ENCODE measurements at regions not wholly inside any gene's neighbourhood (a gene's known extent, or its start where the extent isn't known, plus 50 kb on each side); places are given as distances from the start of the nearest gene placed in this dataset.

DNA sequence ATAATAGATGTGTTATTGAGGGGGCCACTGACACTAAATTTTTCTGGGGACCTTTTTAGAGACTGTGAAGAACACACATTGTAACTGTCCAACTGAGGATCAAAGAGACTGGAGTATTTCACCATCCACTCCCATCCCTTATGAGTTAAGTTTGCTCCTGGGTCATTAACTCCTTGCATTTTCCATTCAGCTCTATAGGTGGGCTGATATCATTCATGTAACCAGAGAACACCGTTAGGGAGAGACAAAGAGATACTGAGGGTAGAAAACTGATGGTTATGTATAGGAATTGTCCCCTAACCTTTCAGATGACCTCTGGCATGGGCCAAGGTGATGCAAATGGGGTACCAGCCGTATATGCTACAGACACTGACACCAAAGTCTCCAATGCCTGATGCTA, 142.4 kb upstream of the TLR4 start:
- intact Hi-C loops (cut with micrococcal nuclease): no loop called here
- TF ChIP-seq, protein P1, sequence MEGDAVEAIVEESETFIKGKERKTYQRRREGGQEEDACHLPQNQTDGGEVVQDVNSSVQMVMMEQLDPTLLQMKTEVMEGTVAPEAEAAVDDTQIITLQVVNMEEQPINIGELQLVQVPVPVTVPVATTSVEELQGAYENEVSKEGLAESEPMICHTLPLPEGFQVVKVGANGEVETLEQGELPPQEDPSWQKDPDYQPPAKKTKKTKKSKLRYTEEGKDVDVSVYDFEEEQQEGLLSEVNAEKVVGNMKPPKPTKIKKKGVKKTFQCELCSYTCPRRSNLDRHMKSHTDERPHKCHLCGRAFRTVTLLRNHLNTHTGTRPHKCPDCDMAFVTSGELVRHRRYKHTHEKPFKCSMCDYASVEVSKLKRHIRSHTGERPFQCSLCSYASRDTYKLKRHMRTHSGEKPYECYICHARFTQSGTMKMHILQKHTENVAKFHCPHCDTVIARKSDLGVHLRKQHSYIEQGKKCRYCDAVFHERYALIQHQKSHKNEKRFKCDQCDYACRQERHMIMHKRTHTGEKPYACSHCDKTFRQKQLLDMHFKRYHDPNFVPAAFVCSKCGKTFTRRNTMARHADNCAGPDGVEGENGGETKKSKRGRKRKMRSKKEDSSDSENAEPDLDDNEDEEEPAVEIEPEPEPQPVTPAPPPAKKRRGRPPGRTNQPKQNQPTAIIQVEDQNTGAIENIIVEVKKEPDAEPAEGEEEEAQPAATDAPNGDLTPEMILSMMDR (IDR thresholded peaks at IDR 0.05; ENCODE audit: borderline replicate concordance): no peak

DNA sequence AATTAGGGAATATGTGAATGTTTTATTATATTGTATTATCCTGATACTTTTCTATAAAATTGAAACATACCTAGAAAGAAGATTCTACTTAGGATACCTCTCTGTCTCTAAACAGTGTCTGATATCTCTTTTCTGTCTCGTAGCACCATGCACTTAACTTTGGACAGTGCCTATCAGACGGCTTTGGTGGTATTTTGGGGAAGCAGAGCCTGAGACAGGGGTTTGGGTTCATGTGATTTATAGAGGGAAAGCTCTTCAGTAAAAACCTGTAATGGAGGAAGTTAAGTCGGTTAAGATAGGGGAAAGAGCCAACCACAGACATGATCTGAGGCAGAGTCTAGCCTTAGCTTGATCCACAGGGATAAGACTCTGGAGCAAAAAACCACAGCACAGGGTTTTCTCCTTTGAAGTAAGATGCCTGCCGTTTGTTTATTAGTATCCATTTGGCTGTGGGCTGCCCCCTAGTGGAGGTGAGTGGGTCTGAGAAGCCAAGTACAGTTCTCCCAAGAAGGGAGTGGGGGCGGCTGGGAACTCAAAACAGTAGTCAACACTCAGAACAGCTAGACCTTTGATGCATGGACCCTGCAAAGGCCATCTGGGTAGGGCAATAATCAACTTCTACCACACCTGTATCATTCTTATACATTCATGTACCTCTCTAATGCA, 141.2 kb upstream of the ASTN2 start:
- Histone ChIP-seq H3K27me3 (ENCODE audit: low read depth) (peaks cover 16% of the 10 kb centered on the region), H3K27ac (replicated peaks) (no peak overlapping the region), H3K9me3 (replicated peaks) (peaks cover 7% of the 10 kb centered on the region), H3K36me3 (no peaks in the 10 kb centered on the region), H3K4me1 (no peaks in the 10 kb centered on the region), H3K4me3 (no peak overlapping the region)
- intact Hi-C loops (cut with micrococcal nuclease): no loop called here
- DNase-seq: peak; percentile 22
- TF ChIP-seq, protein P1 (IDR thresholded peaks at IDR 0.05; ENCODE audit: borderline replicate concordance): peak; percentile 58

More for the DNA sequence above, 142.4 kb upstream of the TLR4 start:
- Histone ChIP-seq H3K27ac (replicated peaks) (no peak overlapping the region), H3K9me3 (replicated peaks) (peaks cover 7% of the 10 kb centered on the region), H3K36me3 (no peaks in the 10 kb centered on the region), H3K4me3 (no peak overlapping the region), H3K27me3 (ENCODE audit: low read depth) (no peaks in the 10 kb centered on the region), H3K4me1 (no peaks in the 10 kb centered on the region)
- DNase-seq: no peak

DNA sequence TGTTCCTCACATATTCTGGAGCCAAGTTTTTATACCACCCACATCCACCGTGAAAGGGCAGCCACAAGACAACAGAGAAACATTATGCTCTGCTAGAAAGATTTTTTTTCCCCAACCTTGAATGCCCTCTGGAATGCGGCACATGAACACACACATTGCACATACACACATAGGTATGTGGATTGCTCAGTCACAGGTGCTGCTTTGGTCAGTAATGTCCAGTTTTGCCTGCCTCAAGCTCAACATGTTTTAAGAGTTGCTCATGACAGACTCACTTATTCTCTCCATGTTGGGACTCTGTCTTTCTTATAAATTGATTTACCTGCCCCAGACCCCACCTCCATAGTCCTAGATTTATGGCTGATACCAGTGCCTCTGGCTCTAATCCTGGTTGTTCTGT, 138.0 kb upstream of the ASTN2 start:
- H3K4me3 ChIP-seq: no peak overlapping the region
- TF ChIP-seq, protein P1 (IDR thresholded peaks at IDR 0.05; ENCODE audit: borderline replicate concordance): no peak
- H3K36me3 ChIP-seq: no peaks in the 10 kb centered on the region
- DNase-seq: no peak
- intact Hi-C loops (cut with micrococcal nuclease): no loop called here
- no peak overlapping the region for H3K27ac ChIP-seq (replicated peaks)
- H3K27me3 ChIP-seq (ENCODE audit: low read depth): peaks cover 24% of the 10 kb centered on the region
- no peaks in the 10 kb centered on the region for H3K9me3 ChIP-seq (replicated peaks)
- H3K4me1 ChIP-seq: no peaks in the 10 kb centered on the region

DNA sequence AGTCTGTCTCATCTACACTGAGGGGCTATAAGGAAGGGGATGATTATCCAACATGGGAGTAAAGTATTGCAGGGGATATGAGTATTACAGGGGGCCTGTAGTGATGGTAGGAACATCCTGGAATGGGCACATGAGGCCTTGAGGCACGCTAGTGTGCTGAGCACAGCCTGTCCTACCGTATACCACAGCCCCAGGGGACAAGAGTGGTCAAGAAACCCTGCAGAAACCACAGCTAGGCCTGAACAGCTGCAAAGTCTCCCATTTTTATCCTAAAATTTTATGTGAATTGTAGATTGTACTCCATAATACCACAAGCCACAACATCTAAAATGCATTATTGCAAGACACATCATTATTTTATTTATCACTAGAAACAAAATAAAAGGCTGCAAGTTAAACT, 136.3 kb upstream of the ASTN2 start:
- no peak for DNase-seq
- intact Hi-C loops (cut with micrococcal nuclease): no loop called here
- no peak overlapping the region for H3K27ac ChIP-seq (replicated peaks)
- H3K36me3 ChIP-seq: no peaks in the 10 kb centered on the region
- no peak overlapping the region for H3K4me3 ChIP-seq
- peaks cover 33% of the 10 kb centered on the region for H3K27me3 ChIP-seq (ENCODE audit: low read depth)
- H3K4me1 ChIP-seq: peaks cover 5% of the 10 kb centered on the region
- TF ChIP-seq, protein P1 (IDR thresholded peaks at IDR 0.05; ENCODE audit: borderline replicate concordance): no peak
- no peaks in the 10 kb centered on the region for H3K9me3 ChIP-seq (replicated peaks)

DNA sequence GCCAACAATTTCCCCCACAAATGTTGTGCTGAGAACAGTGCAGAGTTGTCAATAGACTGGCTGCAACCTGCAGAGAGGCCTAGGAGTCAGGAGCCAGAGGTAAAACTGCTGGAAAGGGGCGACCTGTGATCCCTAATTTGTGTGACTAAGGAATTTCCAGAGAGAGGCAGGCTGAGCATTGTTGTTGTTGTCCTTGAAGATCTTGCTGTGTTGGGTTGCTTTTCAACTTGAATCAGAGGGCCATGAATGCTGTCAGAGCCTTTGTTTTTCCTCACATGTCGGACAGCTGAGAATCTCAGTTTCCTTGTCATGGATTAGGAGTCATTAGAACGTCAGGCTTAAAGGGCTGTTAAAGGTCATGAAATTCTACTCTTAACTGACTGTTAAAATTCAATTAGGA, 134.6 kb upstream of the ASTN2 start:
- peaks cover 5% of the 10 kb centered on the region for H3K4me1 ChIP-seq
- no peak overlapping the region for H3K4me3 ChIP-seq
- H3K27me3 ChIP-seq (ENCODE audit: low read depth): peaks cover 33% of the 10 kb centered on the region
- no peaks in the 10 kb centered on the region for H3K9me3 ChIP-seq (replicated peaks)
- no peak overlapping the region for H3K27ac ChIP-seq (replicated peaks)
- H3K36me3 ChIP-seq: no peaks in the 10 kb centered on the region
- DNase-seq: no peak
- intact Hi-C loops (cut with micrococcal nuclease): no loop called here
- TF ChIP-seq, protein P1 (IDR thresholded peaks at IDR 0.05; ENCODE audit: borderline replicate concordance): no peak
